ENCODE measurements at regions not wholly inside any gene's neighbourhood (a gene's known extent, or its start where the extent isn't known, plus 50 kb on each side); places are given as distances from the start of the nearest gene placed in this dataset.
"Not testable (repeated sequence)": the region's sequence is repeated elsewhere in the genome, so short reads cannot be mapped to it uniquely, and the experiment has no call there.

GRCh38 chr2:208784774-208785173 is 378.2 kb downstream of the PTH2R start:
- ATAC-seq; H3K27ac Mint-ChIP-seq; H3K4me3 Mint-ChIP-seq; H3K4me1 Mint-ChIP-seq; DNase-seq; H3K27me3 Mint-ChIP-seq; H3K9me3 Mint-ChIP-seq; H3K36me3 Mint-ChIP-seq (ENCODE audit: low read depth): not testable (repeated sequence)

GRCh38 chr2:208791257-208791656 is 384.7 kb downstream of the PTH2R start:
- ATAC-seq, result no peak
- Mint-ChIP-seq H3K27ac (no peak overlapping the region), H3K36me3 (ENCODE audit: low read depth) (no peaks in the 10 kb centered on the region), H3K9me3 (no peaks in the 10 kb centered on the region), H3K4me1 (no peaks in the 10 kb centered on the region), H3K27me3 (no peaks in the 10 kb centered on the region), H3K4me3 (no peak overlapping the region)
- no peak for DNase-seq

- no peak overlapping the region for H3K27ac Mint-ChIP-seq
- no peaks in the 10 kb centered on the region for H3K9me3 Mint-ChIP-seq
- no peaks in the 10 kb centered on the region for H3K4me1 Mint-ChIP-seq
- DNase-seq, result no peak
- H3K36me3 Mint-ChIP-seq (ENCODE audit: low read depth), result no peaks in the 10 kb centered on the region
- no peak for ATAC-seq
- H3K27me3 Mint-ChIP-seq, result no peaks in the 10 kb centered on the region
- no peak overlapping the region for H3K4me3 Mint-ChIP-seq
Measured at GRCh38 chr2:208792766-208793165, 386.2 kb downstream of the PTH2R start.

- no peak overlapping the region for H3K4me3 Mint-ChIP-seq
- H3K27ac Mint-ChIP-seq, result no peak overlapping the region
- no peak for DNase-seq
- H3K36me3 Mint-ChIP-seq (ENCODE audit: low read depth), result no peaks in the 10 kb centered on the region
- H3K27me3 Mint-ChIP-seq, result no peaks in the 10 kb centered on the region
- ATAC-seq, result no peak
- H3K9me3 Mint-ChIP-seq, result no peaks in the 10 kb centered on the region
- H3K4me1 Mint-ChIP-seq, result no peaks in the 10 kb centered on the region
Measured at GRCh38 chr2:208793434-208793833, 386.8 kb downstream of the PTH2R start.

DNA sequence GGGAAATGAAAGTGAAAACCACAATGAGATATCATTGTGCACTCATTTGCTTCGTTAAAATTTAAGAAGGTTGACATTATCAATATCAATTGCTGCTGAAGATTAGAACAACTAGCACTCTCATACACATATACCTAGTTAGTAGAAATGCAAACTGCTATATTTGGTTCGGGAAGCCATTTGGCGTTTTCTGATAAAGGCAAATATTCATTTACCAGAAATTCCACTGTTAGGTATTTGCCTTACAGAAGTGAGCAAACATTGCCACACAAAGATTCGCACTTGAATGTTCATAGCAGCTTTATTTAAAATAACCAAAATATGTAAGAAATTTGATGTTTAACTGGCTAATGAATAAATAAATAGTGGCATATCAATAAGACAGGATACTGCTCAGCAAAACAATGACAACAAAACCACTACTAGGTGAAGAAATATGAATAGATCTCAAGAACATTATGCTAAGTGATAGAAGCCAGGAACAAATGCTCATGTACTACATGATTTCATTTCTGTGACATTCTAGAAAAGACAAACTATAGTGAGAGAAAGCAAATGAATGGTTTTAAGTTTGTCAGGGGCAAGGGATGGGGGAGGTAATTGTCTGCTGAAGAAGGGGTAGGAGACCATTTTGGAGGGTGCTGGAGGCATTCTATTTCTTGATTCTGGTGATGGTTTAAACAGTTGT is 387.8 kb downstream of the PTH2R start:
- no peaks in the 10 kb centered on the region for H3K27me3 Mint-ChIP-seq
- DNase-seq, result no peak
- H3K9me3 Mint-ChIP-seq, result no peaks in the 10 kb centered on the region
- no peaks in the 10 kb centered on the region for H3K36me3 Mint-ChIP-seq (ENCODE audit: low read depth)
- H3K27ac Mint-ChIP-seq, result no peak overlapping the region
- ATAC-seq, result no peak
- H3K4me3 Mint-ChIP-seq, result no peak overlapping the region
- H3K4me1 Mint-ChIP-seq, result no peaks in the 10 kb centered on the region

- Mint-ChIP-seq H3K36me3 (ENCODE audit: low read depth) (no peaks in the 10 kb centered on the region), H3K27ac (no peak overlapping the region), H3K9me3 (no peaks in the 10 kb centered on the region), H3K4me1 (no peaks in the 10 kb centered on the region), H3K4me3 (no peak overlapping the region), H3K27me3 (no peaks in the 10 kb centered on the region)
- DNase-seq (no peak), ATAC-seq (no peak)
Measured at GRCh38 chr2:208798698-208799097, 392.1 kb downstream of the PTH2R start.

DNA sequence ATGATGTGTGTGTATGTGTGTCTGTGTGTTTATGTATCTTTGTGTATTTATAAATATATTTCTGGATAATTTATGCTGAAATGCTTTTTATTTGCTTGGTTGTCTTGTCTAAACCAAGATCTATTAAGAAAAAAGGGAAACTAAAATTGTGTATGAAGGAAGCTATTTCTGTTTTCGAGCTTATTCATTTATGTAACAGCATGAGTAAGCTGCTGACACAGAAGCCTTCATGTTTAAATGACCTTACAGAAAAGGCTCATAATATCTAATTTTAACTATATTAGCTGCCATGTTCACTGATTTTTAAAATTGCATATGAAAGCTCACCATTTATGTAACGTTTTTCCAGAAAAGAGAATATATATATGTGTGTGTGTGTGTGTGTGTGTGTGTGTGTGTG is 392.8 kb downstream of the PTH2R start:
- Mint-ChIP-seq H3K4me1 (no peaks in the 10 kb centered on the region), H3K27ac (no peak overlapping the region), H3K27me3 (no peaks in the 10 kb centered on the region), H3K4me3 (no peak overlapping the region), H3K9me3 (no peaks in the 10 kb centered on the region), H3K36me3 (ENCODE audit: low read depth) (no peaks in the 10 kb centered on the region)
- ATAC-seq, result no peak
- no peak for DNase-seq

DNA sequence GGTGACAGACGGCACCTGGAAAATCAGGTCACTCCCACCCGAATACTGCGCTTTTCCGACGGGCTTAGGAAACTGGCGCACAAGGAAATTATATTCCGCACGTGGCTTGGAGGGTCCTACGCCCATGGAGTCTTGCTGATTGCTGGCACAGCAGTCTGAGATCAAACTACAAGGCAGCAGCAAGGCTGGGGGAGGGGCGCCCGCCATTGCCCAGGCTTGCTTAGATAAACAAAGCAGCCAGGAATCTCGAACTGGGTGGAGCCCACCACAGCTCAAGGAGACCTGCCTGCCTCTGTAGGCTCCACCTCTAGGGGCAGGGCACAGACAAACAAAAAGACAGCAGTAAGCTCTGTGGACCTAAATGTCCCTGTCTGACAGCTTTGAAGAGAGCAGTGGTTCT is 394.3 kb downstream of the PTH2R start:
- not testable (repeated sequence) for H3K27me3 Mint-ChIP-seq, H3K4me3 Mint-ChIP-seq

GRCh38 chr2:208807756-208808155 is 401.2 kb downstream of the PTH2R start:
- ATAC-seq (no peak), DNase-seq (no peak)
- no peaks in the 10 kb centered on the region for H3K27me3 Mint-ChIP-seq
- H3K4me1 Mint-ChIP-seq, result no peaks in the 10 kb centered on the region
- H3K36me3 Mint-ChIP-seq (ENCODE audit: low read depth), result no peaks in the 10 kb centered on the region
- H3K9me3 Mint-ChIP-seq, result peaks cover 4% of the 10 kb centered on the region
- no peak overlapping the region for H3K27ac Mint-ChIP-seq
- H3K4me3 Mint-ChIP-seq, result no peak overlapping the region

More for the DNA sequence above, 394.3 kb downstream of the PTH2R start:
- not testable (repeated sequence) for DNase-seq; H3K9me3 Mint-ChIP-seq; H3K27ac Mint-ChIP-seq; ATAC-seq; H3K4me1 Mint-ChIP-seq; H3K36me3 Mint-ChIP-seq (ENCODE audit: low read depth)

- DNase-seq, H3K4me1 Mint-ChIP-seq, ATAC-seq: not testable (repeated sequence)
Measured at GRCh38 chr2:208811885-208812284, 405.3 kb downstream of the PTH2R start.

DNA sequence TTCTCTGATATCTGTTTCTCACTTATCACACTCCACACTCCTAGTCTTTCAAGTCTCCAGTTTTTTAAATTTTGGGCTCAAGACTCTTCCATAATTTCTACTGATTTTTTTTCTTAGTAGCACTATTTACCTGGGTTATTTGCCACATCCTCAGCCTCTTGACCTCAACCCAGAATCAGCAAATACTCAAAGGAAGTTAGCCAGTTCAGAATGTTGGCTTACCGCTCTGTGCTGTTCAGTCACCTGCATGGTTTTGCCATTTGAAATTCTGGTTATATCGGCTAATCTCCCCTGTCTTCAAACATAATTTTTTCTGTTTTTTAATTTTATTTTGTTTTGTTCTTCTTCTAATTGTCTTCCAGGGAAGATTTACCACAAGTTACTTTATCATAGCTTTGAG is 412.6 kb downstream of the PTH2R start:
- ATAC-seq (no peak), DNase-seq (no peak)
- Mint-ChIP-seq H3K9me3 (no peaks in the 10 kb centered on the region), H3K27ac (no peak overlapping the region), H3K4me3 (no peak overlapping the region), H3K36me3 (ENCODE audit: low read depth) (no peaks in the 10 kb centered on the region), H3K27me3 (no peaks in the 10 kb centered on the region), H3K4me1 (no peaks in the 10 kb centered on the region)

More at GRCh38 chr2:208811885-208812284, 405.3 kb downstream of the PTH2R start:
- not testable (repeated sequence) for H3K4me3 Mint-ChIP-seq; H3K27me3 Mint-ChIP-seq; H3K36me3 Mint-ChIP-seq (ENCODE audit: low read depth); H3K27ac Mint-ChIP-seq; H3K9me3 Mint-ChIP-seq

GRCh38 chr2:208820014-208820688 is 413.6 kb downstream of the PTH2R start:
- Mint-ChIP-seq H3K4me3 (no peak overlapping the region), H3K4me1 (no peaks in the 10 kb centered on the region), H3K36me3 (ENCODE audit: low read depth) (no peaks in the 10 kb centered on the region), H3K27ac (no peak overlapping the region), H3K9me3 (no peaks in the 10 kb centered on the region), H3K27me3 (no peaks in the 10 kb centered on the region)
- no peak for ATAC-seq
- no peak for DNase-seq

DNA sequence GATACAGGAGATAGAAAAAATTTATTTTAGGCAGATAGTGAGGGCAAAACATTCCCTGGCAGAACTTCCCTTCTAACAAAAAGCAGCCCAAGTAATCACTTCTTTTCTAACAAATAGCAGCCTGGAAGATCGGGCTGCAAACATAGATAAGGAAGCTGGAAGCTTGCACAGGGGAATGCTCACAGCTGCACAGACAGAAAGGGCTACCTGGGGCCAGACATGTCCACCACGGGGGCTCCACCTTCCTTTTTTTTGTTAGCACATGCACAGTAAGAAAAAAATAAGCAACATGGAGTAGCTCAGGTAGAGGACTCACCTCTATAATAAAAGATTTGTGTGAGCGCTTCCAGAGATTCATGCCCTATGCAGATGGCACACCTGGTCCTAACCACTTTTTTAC is 420.5 kb downstream of the PTH2R start:
- no peak for ATAC-seq
- Mint-ChIP-seq H3K4me3 (no peak overlapping the region), H3K27me3 (no peaks in the 10 kb centered on the region)

GRCh38 chr2:208827549-208828221 is 421.1 kb downstream of the PTH2R start:
- Mint-ChIP-seq H3K27me3 (no peaks in the 10 kb centered on the region), H3K9me3 (peaks cover 5% of the 10 kb centered on the region), H3K27ac (no peak overlapping the region), H3K4me1 (no peaks in the 10 kb centered on the region), H3K36me3 (ENCODE audit: low read depth) (no peaks in the 10 kb centered on the region), H3K4me3 (no peak overlapping the region)
- DNase-seq (no peak), ATAC-seq (no peak)

More for the DNA sequence above, 420.5 kb downstream of the PTH2R start:
- Mint-ChIP-seq H3K9me3 (peaks cover 5% of the 10 kb centered on the region), H3K27ac (no peak overlapping the region), H3K36me3 (ENCODE audit: low read depth) (no peaks in the 10 kb centered on the region), H3K4me1 (no peaks in the 10 kb centered on the region)
- DNase-seq, result no peak

- ATAC-seq (no peak), DNase-seq (no peak)
- H3K4me3 Mint-ChIP-seq, result no peak overlapping the region
- H3K27ac Mint-ChIP-seq, result no peak overlapping the region
- no peaks in the 10 kb centered on the region for H3K27me3 Mint-ChIP-seq
- peaks cover 5% of the 10 kb centered on the region for H3K9me3 Mint-ChIP-seq
- no peaks in the 10 kb centered on the region for H3K36me3 Mint-ChIP-seq (ENCODE audit: low read depth)
- H3K4me1 Mint-ChIP-seq, result no peaks in the 10 kb centered on the region
Measured at GRCh38 chr2:208830203-208830602, 423.6 kb downstream of the PTH2R start.

Data from activated naive CD8-positive, alpha-beta T cell treated with anti-CD3 and anti-CD28 coated beads, Interleukin-2, amount 50 U/mL, for 24 hours (primary cell).